GM23338 (cell line): ENCODE measurements at regions not wholly inside any gene's neighbourhood (a gene's known extent, or its start where the extent isn't known, plus 50 kb on each side); places are given as distances from the start of the nearest gene placed in this dataset.

ENCODE experiments used
- ATAC-seq: fragments of 200-7000 bp; cut with Tn5 transposase; 3 replicates; pipeline ENCODE4 v1.9.1; 2020
- DNase-seq: peaks from one replicate; pipeline ENCODE4 v3.0.0-alpha.2; 2015; ENCODE audit warnings: low spot score
- H2AFZ ChIP-seq: fragments of 200-600 bp; sonication (generic); 2 replicates; pipeline ENCODE4 v1.8.0; 2016; ENCODE audit warnings: antibody characterized with exemption, mild to moderate bottlenecking, moderate library complexity
- H3F3A ChIP-seq: fragments of 200-600 bp; sonication (generic); replicated peaks from 2 replicates; pipeline ENCODE4 v1.8.0; 2017; ENCODE audit warnings: antibody characterized with exemption, mixed run types, low read depth
- H3K27ac ChIP-seq: fragments of 200-600 bp; sonication (generic); 2 replicates; pipeline ENCODE4 v1.6.1; 2016; ENCODE audit warnings: low read depth
- H3K27me3 ChIP-seq: fragments of 200-600 bp; sonication (generic); 2 replicates; pipeline ENCODE4 v1.8.0; 2016; ENCODE audit warnings: mild to moderate bottlenecking, mixed run types, moderate library complexity; ENCODE audit not compliant: insufficient read depth
- H3K36me3 ChIP-seq: fragments of 200-600 bp; sonication (generic); 2 replicates; pipeline ENCODE4 v1.8.0; 2016; ENCODE audit warnings: mild to moderate bottlenecking; ENCODE audit not compliant: insufficient read depth
- H3K4me1 ChIP-seq: fragments of 200-600 bp; sonication (generic); 2 replicates; pipeline ENCODE4 v1.8.0; 2016; ENCODE audit warnings: mild to moderate bottlenecking, moderate library complexity; ENCODE audit not compliant: insufficient read depth
- H3K4me2 ChIP-seq: fragments of 200-600 bp; sonication (generic); 2 replicates; pipeline ENCODE4 v1.7.1; 2017; ENCODE audit warnings: mixed run types
- H3K4me3 ChIP-seq: fragments of 200-600 bp; sonication (generic); 2 replicates; pipeline ENCODE4 v1.6.1; 2016; ENCODE audit warnings: mixed run types
- H3K79me2 ChIP-seq: fragments of 200-600 bp; sonication (generic); replicated peaks from 2 replicates; pipeline ENCODE4 v1.8.0; 2017; ENCODE audit warnings: mild to moderate bottlenecking; ENCODE audit not compliant: insufficient read depth
- H3K9me2 ChIP-seq: fragments of 200-600 bp; sonication (generic); 2 replicates; pipeline ENCODE4 v1.8.0; 2017; ENCODE audit not compliant: insufficient read depth
- H4K20me1 ChIP-seq: fragments of 200-600 bp; sonication (generic); replicated peaks from 2 replicates; pipeline ENCODE4 v1.8.0; 2017; ENCODE audit warnings: mild to moderate bottlenecking; ENCODE audit not compliant: insufficient read depth
- H3K27ac Mint-ChIP-seq: 2 replicates; pipeline ENCODE4 v1.8.0; 2020; ENCODE audit warnings: inconsistent platforms, mild to moderate bottlenecking, moderate library complexity, mixed read lengths
- H3K27me3 Mint-ChIP-seq: 3 replicates; pipeline ENCODE4 v1.8.0; 2022; ENCODE audit warnings: low read depth, mild to moderate bottlenecking, moderate library complexity, mixed read lengths, inconsistent platforms; ENCODE audit not compliant: insufficient read depth, poor library complexity
- H3K36me3 Mint-ChIP-seq: 3 replicates; pipeline ENCODE4 v1.8.0; 2021; ENCODE audit warnings: low read depth, mild to moderate bottlenecking, inconsistent platforms, moderate library complexity, mixed read lengths
- H3K4me1 Mint-ChIP-seq: 3 replicates; pipeline ENCODE4 v1.8.0; 2020; ENCODE audit warnings: mild to moderate bottlenecking, inconsistent platforms, mixed read lengths
- H3K4me3 Mint-ChIP-seq: 3 replicates; pipeline ENCODE4 v1.8.0; 2021; ENCODE audit warnings: moderate library complexity, mild to moderate bottlenecking, inconsistent platforms, mixed read lengths
- H3K9me3 Mint-ChIP-seq: 3 replicates; pipeline ENCODE4 v1.8.0; 2020; ENCODE audit warnings: moderate library complexity, mild to moderate bottlenecking, inconsistent platforms, mixed read lengths
- CREB1 ChIP-seq: fragments of 250-450 bp; sonication (Bioruptor Pico); IDR thresholded peaks from 2 replicates; pipeline ENCODE4 v1.5.0; 2020; ENCODE audit warnings: low read depth, mild to moderate bottlenecking, moderate library complexity
- EZH2 ChIP-seq: fragments of 200-600 bp; sonication (generic); IDR thresholded peaks from one replicate; pipeline ENCODE4 v1.8.0; 2017; ENCODE audit warnings: antibody characterized with exemption, mild to moderate bottlenecking, low read depth; ENCODE audit not compliant: unreplicated experiment
- EZH2phosphoT487 ChIP-seq: fragments of 200-600 bp; sonication (generic); IDR thresholded peaks from one replicate; pipeline ENCODE4 v1.8.1; 2018; ENCODE audit warnings: antibody characterized with exemption; ENCODE audit not compliant: unreplicated experiment
- JUNB ChIP-seq: IDR thresholded peaks from one replicate; pipeline ENCODE4 v1.6.1; 2016; ENCODE audit warnings: antibody characterized with exemption; ENCODE audit not compliant: unreplicated experiment
- NANOG ChIP-seq: IDR thresholded peaks from 2 replicates; pipeline ENCODE4 v1.6.1; 2016; ENCODE audit warnings: antibody characterized with exemption, borderline replicate concordance
- POLR2AphosphoS5 ChIP-seq: IDR thresholded peaks from 2 replicates; pipeline ENCODE4 v1.6.1; 2016; ENCODE audit warnings: antibody characterized with exemption, low read depth
- REST ChIP-seq: IDR thresholded peaks from one replicate; pipeline ENCODE4 v1.6.1; 2018; ENCODE audit warnings: antibody characterized with exemption; ENCODE audit not compliant: unreplicated experiment
- STAT1 ChIP-seq: IDR thresholded peaks from one replicate; pipeline ENCODE4 v1.6.1; 2016; ENCODE audit warnings: antibody characterized with exemption; ENCODE audit not compliant: unreplicated experiment
- ZNF114 ChIP-seq: fragments of 250-450 bp; sonication (Bioruptor Pico); IDR thresholded peaks from 2 replicates; pipeline ENCODE4 v1.5.0; 2020; ENCODE audit warnings: mild to moderate bottlenecking, moderate library complexity
- ZNF331 ChIP-seq: fragments of 250-450 bp; sonication (Bioruptor Pico); IDR thresholded peaks from 2 replicates; pipeline ENCODE4 v1.5.0; 2020; ENCODE audit warnings: low read depth, mild to moderate bottlenecking, moderate library complexity
- ZNF462 ChIP-seq: fragments of 250-450 bp; sonication (Bioruptor Pico); IDR thresholded peaks from 2 replicates; pipeline ENCODE4 v1.5.0; 2020; ENCODE audit warnings: mild to moderate bottlenecking, moderate library complexity
- TF ChIP-seq, protein P1 (sequence below): IDR thresholded peaks from 2 replicates; pipeline ENCODE4 v1.6.1; 2016; ENCODE audit warnings: antibody characterized with exemption
- TF ChIP-seq, protein P2 (sequence below), 2 experiments: fragments of 200-600 bp in 1 of 2; sonication (generic) in 1 of 2; conservative IDR thresholded peaks; 2 replicates each; pipeline versions ENCODE4 v1.5.1 to v1.6.1; 2016 to 2017; ENCODE audit warnings: antibody characterized with exemption in 2 of 2, low read depth in 2 of 2, mild to moderate bottlenecking in 2 of 2, moderate library complexity in 1 of 2

DNA sequence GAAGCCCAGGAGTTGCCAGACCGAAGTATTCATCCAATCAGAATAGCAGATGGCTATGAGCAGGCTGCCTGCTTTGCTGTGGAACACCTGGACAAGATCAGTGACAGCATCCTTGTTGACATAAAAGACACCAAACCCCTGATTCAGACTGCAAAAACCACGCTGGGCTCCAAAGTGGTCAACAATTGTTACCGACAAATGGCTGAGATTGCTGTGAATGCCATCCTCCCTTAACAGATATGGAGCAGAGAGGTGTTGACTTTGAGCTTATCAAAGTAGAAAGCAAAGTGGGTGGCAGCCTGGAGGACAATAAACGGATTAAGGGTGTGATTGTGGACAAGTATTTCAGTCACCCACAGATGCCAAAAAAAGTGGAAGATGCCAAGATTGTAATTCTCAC, 250.3 kb upstream of the OBI1 start:
- Mint-ChIP-seq H3K9me3 (no peaks in the 10 kb centered on the region), H3K4me3 (no peak overlapping the region), H3K36me3 (no peaks in the 10 kb centered on the region), H3K4me1 (no peaks in the 10 kb centered on the region), H3K27ac (no peak overlapping the region), H3K27me3 (no peaks in the 10 kb centered on the region)
- Histone ChIP-seq H3K79me2 (no peaks in the 10 kb centered on the region), H3K27ac (no peak overlapping the region), H3K9me2 (peaks cover 11% of the 10 kb centered on the region), H2AFZ (no peak overlapping the region), H4K20me1 (no peaks in the 10 kb centered on the region), H3K36me3 (no peaks in the 10 kb centered on the region), H3K4me1 (no peaks in the 10 kb centered on the region), H3K4me3 (no peak overlapping the region), H3K4me2 (no peak overlapping the region), H3K27me3 (no peaks in the 10 kb centered on the region), H3F3A (no peaks in the 10 kb centered on the region)
- TF ChIP-seq EZH2 (no peak), ZNF331 (CRISPR knock-in tag) (no peak), CREB1 (CRISPR knock-in tag) (no peak), ZNF114 (CRISPR knock-in tag) (no peak), REST (no peak), JUNB (no peak), STAT1 (no peak), POLR2AphosphoS5 (no peak), EZH2phosphoT487 (no peak), NANOG (no peak), ZNF462 (CRISPR knock-in tag) (no peak)
- TF ChIP-seq, protein P1, sequence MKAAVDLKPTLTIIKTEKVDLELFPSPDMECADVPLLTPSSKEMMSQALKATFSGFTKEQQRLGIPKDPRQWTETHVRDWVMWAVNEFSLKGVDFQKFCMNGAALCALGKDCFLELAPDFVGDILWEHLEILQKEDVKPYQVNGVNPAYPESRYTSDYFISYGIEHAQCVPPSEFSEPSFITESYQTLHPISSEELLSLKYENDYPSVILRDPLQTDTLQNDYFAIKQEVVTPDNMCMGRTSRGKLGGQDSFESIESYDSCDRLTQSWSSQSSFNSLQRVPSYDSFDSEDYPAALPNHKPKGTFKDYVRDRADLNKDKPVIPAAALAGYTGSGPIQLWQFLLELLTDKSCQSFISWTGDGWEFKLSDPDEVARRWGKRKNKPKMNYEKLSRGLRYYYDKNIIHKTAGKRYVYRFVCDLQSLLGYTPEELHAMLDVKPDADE, result no peak
- TF ChIP-seq, protein P2, sequence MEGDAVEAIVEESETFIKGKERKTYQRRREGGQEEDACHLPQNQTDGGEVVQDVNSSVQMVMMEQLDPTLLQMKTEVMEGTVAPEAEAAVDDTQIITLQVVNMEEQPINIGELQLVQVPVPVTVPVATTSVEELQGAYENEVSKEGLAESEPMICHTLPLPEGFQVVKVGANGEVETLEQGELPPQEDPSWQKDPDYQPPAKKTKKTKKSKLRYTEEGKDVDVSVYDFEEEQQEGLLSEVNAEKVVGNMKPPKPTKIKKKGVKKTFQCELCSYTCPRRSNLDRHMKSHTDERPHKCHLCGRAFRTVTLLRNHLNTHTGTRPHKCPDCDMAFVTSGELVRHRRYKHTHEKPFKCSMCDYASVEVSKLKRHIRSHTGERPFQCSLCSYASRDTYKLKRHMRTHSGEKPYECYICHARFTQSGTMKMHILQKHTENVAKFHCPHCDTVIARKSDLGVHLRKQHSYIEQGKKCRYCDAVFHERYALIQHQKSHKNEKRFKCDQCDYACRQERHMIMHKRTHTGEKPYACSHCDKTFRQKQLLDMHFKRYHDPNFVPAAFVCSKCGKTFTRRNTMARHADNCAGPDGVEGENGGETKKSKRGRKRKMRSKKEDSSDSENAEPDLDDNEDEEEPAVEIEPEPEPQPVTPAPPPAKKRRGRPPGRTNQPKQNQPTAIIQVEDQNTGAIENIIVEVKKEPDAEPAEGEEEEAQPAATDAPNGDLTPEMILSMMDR (conservative IDR thresholded peaks at IDR 0.05; ENCODE audit: low read depth in 2 of 2), result no peak
- no peak for DNase-seq
- ATAC-seq, result no peak
